HG03103 (cell line): ENCODE measurements at regions not wholly inside any gene's neighbourhood (a gene's known extent, or its start where the extent isn't known, plus 50 kb on each side); places are given as distances from the start of the nearest gene placed in this dataset.

Source experiments
- ATAC-seq: cut with Tn5 transposase; IDR thresholded peaks from one replicate; pipeline ENCODE4 v1.9.1; 2021; ENCODE audit warnings: low read depth; ENCODE audit not compliant: unreplicated experiment

- no peak for ATAC-seq
Observed at GRCh38 chr10:10776363-10776762, 241.3 kb upstream of the CELF2 start.

- ATAC-seq, result no peak
Observed at GRCh38 chr10:10777279-10777678, 240.4 kb upstream of the CELF2 start.

- ATAC-seq, result no peak
Observed at GRCh38 chr10:10777723-10778122, 239.9 kb upstream of the CELF2 start.

DNA sequence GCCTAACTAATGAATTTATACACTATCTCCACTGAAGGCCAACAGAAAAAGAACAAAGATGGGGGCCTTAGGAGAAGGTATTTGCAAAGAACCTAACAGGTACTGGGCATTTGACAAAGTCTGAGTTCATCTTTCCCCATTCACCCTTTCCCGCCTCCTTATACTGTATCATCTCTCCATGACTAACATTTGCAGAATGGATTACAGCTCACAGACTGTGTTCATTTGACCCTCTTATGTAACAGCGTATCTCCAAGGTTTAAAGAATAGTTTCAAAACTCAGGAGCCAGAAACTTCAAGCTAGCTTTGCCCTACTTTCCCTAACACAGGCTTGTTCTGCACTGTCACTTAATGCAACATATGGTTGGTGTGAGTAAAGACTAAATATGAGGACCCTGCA is 238.7 kb upstream of the CELF2 start:
- no peak for ATAC-seq

GRCh38 chr10:10779511-10779910 is 238.2 kb upstream of the CELF2 start:
- no peak for ATAC-seq

DNA sequence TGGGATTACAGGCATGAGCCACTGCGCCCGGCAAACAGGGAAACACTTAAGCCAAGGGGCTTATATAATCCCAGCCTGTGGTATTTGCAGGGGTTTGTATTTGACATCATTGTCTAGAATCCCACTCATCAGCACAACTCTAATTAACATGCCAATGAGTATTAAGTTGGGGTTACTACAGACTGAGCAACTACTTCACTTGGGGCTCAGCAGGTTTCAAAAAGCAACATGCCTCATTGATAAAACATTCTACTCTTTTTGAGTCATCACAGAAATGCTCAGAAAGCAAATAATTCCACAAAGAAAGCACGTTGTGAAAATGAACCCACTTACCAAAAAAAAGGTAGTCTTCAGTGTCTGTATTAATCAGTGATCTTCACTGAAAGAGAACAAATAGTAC is 236.9 kb upstream of the CELF2 start:
- no peak for ATAC-seq

- ATAC-seq, result no peak
Observed at GRCh38 chr10:10782603-10783002, 235.1 kb upstream of the CELF2 start.

- ATAC-seq, result no peak
Observed at GRCh38 chr10:10785627-10786026, 232.0 kb upstream of the CELF2 start.

- ATAC-seq, result no peak
Observed at GRCh38 chr10:10786109-10787090, 231.3 kb upstream of the CELF2 start.

GRCh38 chr10:10787586-10787985 is 230.1 kb upstream of the CELF2 start:
- ATAC-seq, result no peak

DNA sequence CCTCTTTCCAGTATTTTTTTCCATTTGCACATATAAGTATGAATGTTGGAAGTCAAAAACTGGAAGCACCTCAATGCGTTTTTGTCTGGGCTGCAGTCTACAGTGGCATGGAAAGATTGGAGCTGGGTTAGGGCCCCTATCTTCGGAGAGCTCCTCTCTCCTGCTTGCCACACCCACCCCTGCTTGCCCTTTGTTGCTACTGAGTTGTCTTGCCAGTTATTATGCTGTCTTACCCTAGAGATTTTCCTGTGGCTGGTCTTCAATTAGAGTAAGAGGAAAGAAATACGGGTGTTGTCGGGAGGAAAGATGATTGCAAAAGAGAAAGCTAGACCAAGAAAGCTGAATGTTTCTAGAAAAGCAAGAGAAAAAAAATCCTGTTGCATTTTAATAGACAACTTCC is 228.9 kb upstream of the CELF2 start:
- no peak for ATAC-seq

GRCh38 chr10:10791869-10792268 is 225.8 kb upstream of the CELF2 start:
- ATAC-seq, result no peak

GRCh38 chr10:10792681-10793080 is 225.0 kb upstream of the CELF2 start:
- no peak for ATAC-seq

GRCh38 chr10:10794046-10794445 is 223.6 kb upstream of the CELF2 start:
- ATAC-seq, result no peak

- ATAC-seq, result no peak
Observed at GRCh38 chr10:10794791-10795191, 222.9 kb upstream of the CELF2 start.

DNA sequence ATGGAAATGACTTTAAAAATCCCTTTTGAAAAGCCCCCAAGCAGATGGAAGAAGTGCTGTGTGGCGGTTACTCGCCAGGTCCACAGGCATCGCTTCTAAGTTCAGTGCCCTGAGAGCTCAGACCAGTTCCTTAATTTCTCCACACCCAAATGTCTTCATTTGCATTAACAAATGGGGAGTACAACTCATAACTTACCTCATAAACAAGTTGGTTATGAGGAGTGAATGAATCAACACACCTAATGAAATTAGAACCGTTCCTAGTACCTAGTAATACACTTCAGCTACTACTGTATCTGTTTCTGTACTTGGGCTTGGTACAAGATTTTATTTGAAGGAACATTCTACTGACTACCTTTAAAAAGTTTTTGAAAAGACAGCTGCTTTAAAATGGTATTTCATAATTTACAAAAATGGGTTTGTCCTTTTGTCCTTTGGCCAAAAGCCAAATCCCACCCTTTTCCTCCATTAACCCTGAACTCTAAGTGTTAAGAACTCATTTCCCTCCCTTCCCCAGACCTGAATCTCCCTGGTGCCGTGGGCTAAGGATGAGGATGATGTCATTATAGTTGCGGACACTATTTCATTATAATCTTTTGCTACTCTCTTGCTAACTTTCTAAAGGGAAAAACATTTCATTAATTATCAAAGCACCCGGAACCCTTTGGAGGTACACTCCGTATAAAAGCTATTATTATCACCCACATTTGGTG is 221.5 kb upstream of the CELF2 start:
- ATAC-seq, result no peak

- no peak for ATAC-seq
Observed at GRCh38 chr10:10796774-10797415, 220.8 kb upstream of the CELF2 start.

DNA sequence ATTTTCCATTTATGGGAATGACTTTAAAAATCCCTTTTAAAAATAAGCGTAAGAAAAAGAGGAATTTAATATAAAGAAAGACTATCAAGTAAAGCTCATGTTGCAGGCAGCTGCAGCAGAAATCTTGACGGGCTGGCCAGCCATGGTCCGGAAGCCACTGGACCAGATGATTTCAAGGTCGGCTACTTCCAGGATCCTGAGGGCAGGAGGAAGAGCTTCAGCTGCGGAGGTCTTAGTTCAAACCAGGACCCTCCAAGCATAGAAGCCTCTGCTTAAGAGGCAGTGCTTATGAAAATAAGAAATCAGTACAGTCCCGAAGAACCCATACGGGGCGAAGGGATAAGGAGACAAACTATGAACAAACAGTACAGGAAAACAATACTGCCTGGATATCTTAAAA is 220.2 kb upstream of the CELF2 start:
- ATAC-seq, result no peak

GRCh38 chr10:10798102-10798863 is 219.4 kb upstream of the CELF2 start:
- ATAC-seq, result no peak

DNA sequence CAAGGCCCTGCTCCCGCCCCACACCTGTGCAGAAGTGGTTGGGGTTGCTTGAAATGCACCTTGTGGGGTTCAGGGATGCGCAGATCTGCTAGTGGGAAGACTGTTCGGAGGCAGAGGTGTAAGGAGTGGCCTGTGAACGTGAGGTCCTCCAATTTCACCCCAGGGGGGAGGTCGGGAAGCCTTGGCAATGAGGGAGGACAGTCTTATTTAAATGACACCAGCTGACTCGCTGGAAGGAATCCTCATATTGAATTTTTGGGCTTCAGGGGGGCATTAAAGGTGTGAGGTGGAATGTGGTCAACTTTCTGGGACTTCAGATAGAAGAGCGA is 218.8 kb upstream of the CELF2 start:
- ATAC-seq, result no peak

- no peak for ATAC-seq
Observed at GRCh38 chr10:10800961-10801360, 216.7 kb upstream of the CELF2 start.
